ENCODE measurements at regions not wholly inside any gene's neighbourhood (a gene's known extent, or its start where the extent isn't known, plus 50 kb on each side); places are given as distances from the start of the nearest gene placed in this dataset.

- no peak overlapping the region for H3K27ac ChIP-seq (ENCODE audit: poor library complexity, severe bottlenecking)
- DNase-seq (ENCODE audit: low spot score) (no peak), ATAC-seq (ENCODE audit: low read depth) (no peak)
- H3K4me3 ChIP-seq (ENCODE audit: severe bottlenecking), result no peak overlapping the region
- no peak for TF ChIP-seq CTCF (IDR thresholded peaks at IDR 0.05; ENCODE audit: poor library complexity, severe bottlenecking)
- H3K4me1 ChIP-seq (ENCODE audit: insufficient read depth, poor library complexity, severe bottlenecking), result no peaks in the 10 kb centered on the region
- no peaks in the 10 kb centered on the region for H3K36me3 ChIP-seq (ENCODE audit: low read depth)
- H3K9me3 ChIP-seq (ENCODE audit: severe bottlenecking), result no peaks in the 10 kb centered on the region
- no peaks in the 10 kb centered on the region for H3K27me3 ChIP-seq (ENCODE audit: insufficient read depth, poor library complexity, severe bottlenecking)
These were observed 582.1 kb upstream of the DSEL start for GRCh38 chr18:68098655-68099054.

- Histone ChIP-seq H3K27me3 (ENCODE audit: insufficient read depth, poor library complexity, severe bottlenecking) (no peaks in the 10 kb centered on the region), H3K36me3 (ENCODE audit: low read depth) (no peaks in the 10 kb centered on the region), H3K27ac (ENCODE audit: poor library complexity, severe bottlenecking) (no peak overlapping the region), H3K9me3 (ENCODE audit: severe bottlenecking) (no peaks in the 10 kb centered on the region), H3K4me3 (ENCODE audit: severe bottlenecking) (no peak overlapping the region), H3K4me1 (ENCODE audit: insufficient read depth, poor library complexity, severe bottlenecking) (no peaks in the 10 kb centered on the region)
- TF ChIP-seq CTCF (IDR thresholded peaks at IDR 0.05; ENCODE audit: poor library complexity, severe bottlenecking), result no peak
- no peak for DNase-seq (ENCODE audit: low spot score)
- ATAC-seq (ENCODE audit: low read depth), result no peak
These were observed 570.0 kb upstream of the DSEL start for GRCh38 chr18:68086481-68086880.

GRCh38 chr18:68085251-68085650 lies 568.7 kb upstream of the DSEL start:
- no peak for ATAC-seq (ENCODE audit: low read depth)
- H3K9me3 ChIP-seq (ENCODE audit: severe bottlenecking), result no peaks in the 10 kb centered on the region
- H3K27me3 ChIP-seq (ENCODE audit: insufficient read depth, poor library complexity, severe bottlenecking), result no peaks in the 10 kb centered on the region
- H3K4me3 ChIP-seq (ENCODE audit: severe bottlenecking), result no peak overlapping the region
- no peaks in the 10 kb centered on the region for H3K4me1 ChIP-seq (ENCODE audit: insufficient read depth, poor library complexity, severe bottlenecking)
- TF ChIP-seq CTCF (IDR thresholded peaks at IDR 0.05; ENCODE audit: poor library complexity, severe bottlenecking), result no peak
- no peak for DNase-seq (ENCODE audit: low spot score)
- H3K36me3 ChIP-seq (ENCODE audit: low read depth), result no peaks in the 10 kb centered on the region
- no peak overlapping the region for H3K27ac ChIP-seq (ENCODE audit: poor library complexity, severe bottlenecking)

GRCh38 chr18:68083776-68084175 lies 567.3 kb upstream of the DSEL start:
- Histone ChIP-seq H3K4me1 (ENCODE audit: insufficient read depth, poor library complexity, severe bottlenecking) (no peaks in the 10 kb centered on the region), H3K27ac (ENCODE audit: poor library complexity, severe bottlenecking) (no peak overlapping the region), H3K36me3 (ENCODE audit: low read depth) (no peaks in the 10 kb centered on the region), H3K27me3 (ENCODE audit: insufficient read depth, poor library complexity, severe bottlenecking) (no peaks in the 10 kb centered on the region), H3K4me3 (ENCODE audit: severe bottlenecking) (no peak overlapping the region), H3K9me3 (ENCODE audit: severe bottlenecking) (no peaks in the 10 kb centered on the region)
- no peak for ATAC-seq (ENCODE audit: low read depth)
- no peak for DNase-seq (ENCODE audit: low spot score)
- TF ChIP-seq CTCF (IDR thresholded peaks at IDR 0.05; ENCODE audit: poor library complexity, severe bottlenecking), result no peak

- Histone ChIP-seq H3K36me3 (ENCODE audit: low read depth) (no peaks in the 10 kb centered on the region), H3K4me3 (ENCODE audit: severe bottlenecking) (no peak overlapping the region), H3K9me3 (ENCODE audit: severe bottlenecking) (no peaks in the 10 kb centered on the region), H3K27ac (ENCODE audit: poor library complexity, severe bottlenecking) (no peak overlapping the region), H3K27me3 (ENCODE audit: insufficient read depth, poor library complexity, severe bottlenecking) (no peaks in the 10 kb centered on the region), H3K4me1 (ENCODE audit: insufficient read depth, poor library complexity, severe bottlenecking) (no peaks in the 10 kb centered on the region)
- ATAC-seq (ENCODE audit: low read depth), result no peak
- no peak for DNase-seq (ENCODE audit: low spot score)
- no peak for TF ChIP-seq CTCF (IDR thresholded peaks at IDR 0.05; ENCODE audit: poor library complexity, severe bottlenecking)
These were observed 566.6 kb upstream of the DSEL start for GRCh38 chr18:68083131-68083530.

All from RWPE2 (cell line).